Keratinocyte (primary cell): ENCODE measurements at regions not wholly inside any gene's neighbourhood (a gene's known extent, or its start where the extent isn't known, plus 50 kb on each side); places are given as distances from the start of the nearest gene placed in this dataset.

Source experiments
- CTCF ChIP-seq, 3 experiments: IDR thresholded peaks in 1 of 3; conservative IDR thresholded peaks in 1 of 3; optimal IDR thresholded peaks in 1 of 3; 2 replicates in 2 of 3; 3 replicates in 1 of 3; pipeline versions ENCODE3 to v1.5.1; 2011; ENCODE audit warnings: low read length in 3 of 3, mild to moderate bottlenecking in 3 of 3, moderate library complexity in 2 of 3, control low read depth in 1 of 3, inconsistent platforms in 1 of 3; ENCODE audit not compliant: insufficient read depth in 2 of 3; ENCODE audit errors: extremely low read depth in 1 of 3
- EZH2 ChIP-seq: IDR thresholded peaks from one replicate; pipeline ENCODE4 v1.6.1; 2012; ENCODE audit warnings: inconsistent platforms, mild to moderate bottlenecking, low read length, moderate library complexity

- TF ChIP-seq CTCF (optimal IDR thresholded peaks at IDR 0.05 in 1 of 3, IDR thresholded peaks at IDR 0.05 in 1 of 3, conservative IDR thresholded peaks at IDR 0.05 in 1 of 3; ENCODE audit: extremely low read depth in 1 of 3, insufficient read depth in 2 of 3, low read length in 3 of 3): peak; percentile 50 to 63 (median 56)
- TF ChIP-seq EZH2: no peak
Measured at GRCh38 chr1:244210884-244211558, 159.9 kb downstream of the ZBTB18 start.
